ENCODE measurements at regions not wholly inside any gene's neighbourhood (a gene's known extent, or its start where the extent isn't known, plus 50 kb on each side); places are given as distances from the start of the nearest gene placed in this dataset.

- FAIRE-seq (no peak), DNase-seq (ENCODE audit: extremely low spot score, insufficient read length, low read depth) (no peak)
Observed at GRCh38 chr2:219976871-219977270, 349.4 kb downstream of the SLC4A3 start.

GRCh38 chr2:219980638-219981037, 353.2 kb downstream of the SLC4A3 start:
- FAIRE-seq (no peak), DNase-seq (ENCODE audit: extremely low spot score, insufficient read length, low read depth) (no peak)

GRCh38 chr2:219983836-219984235, 356.4 kb downstream of the SLC4A3 start:
- no peak for FAIRE-seq
- DNase-seq (ENCODE audit: extremely low spot score, insufficient read length, low read depth) = no peak

- DNase-seq (ENCODE audit: extremely low spot score, insufficient read length, low read depth) (no peak), FAIRE-seq (no peak)
Observed at GRCh38 chr2:219985017-219985416, 357.6 kb downstream of the SLC4A3 start.

GRCh38 chr2:219987830-219988229, 360.4 kb downstream of the SLC4A3 start:
- FAIRE-seq = no peak
- no peak for DNase-seq (ENCODE audit: extremely low spot score, insufficient read length, low read depth)

- DNase-seq (ENCODE audit: extremely low spot score, insufficient read length, low read depth) = no peak
- FAIRE-seq = no peak
Observed at GRCh38 chr2:219989744-219990143, 362.3 kb downstream of the SLC4A3 start.

- FAIRE-seq = no peak
Observed at GRCh38 chr2:219991116-219991515, 363.7 kb downstream of the SLC4A3 start.

GRCh38 chr2:219995399-219995798, 368.0 kb downstream of the SLC4A3 start:
- FAIRE-seq (no peak), DNase-seq (ENCODE audit: extremely low spot score, insufficient read length, low read depth) (no peak)

More at GRCh38 chr2:219991116-219991515, 363.7 kb downstream of the SLC4A3 start:
- no peak for DNase-seq (ENCODE audit: extremely low spot score, insufficient read length, low read depth)

GRCh38 chr2:219995991-219996765, 368.7 kb downstream of the SLC4A3 start:
- no peak for FAIRE-seq

GRCh38 chr2:219997341-219997851, 370.0 kb downstream of the SLC4A3 start:
- no peak for FAIRE-seq
- DNase-seq (ENCODE audit: extremely low spot score, insufficient read length, low read depth) = no peak

More at GRCh38 chr2:219995991-219996765, 368.7 kb downstream of the SLC4A3 start:
- no peak for DNase-seq (ENCODE audit: extremely low spot score, insufficient read length, low read depth)

- FAIRE-seq = no peak
Observed at GRCh38 chr2:219998107-219998506, 370.7 kb downstream of the SLC4A3 start.

GRCh38 chr2:219998714-219999227, 371.3 kb downstream of the SLC4A3 start:
- DNase-seq (ENCODE audit: extremely low spot score, insufficient read length, low read depth) = no peak
- FAIRE-seq = no peak

More at GRCh38 chr2:219998107-219998506, 370.7 kb downstream of the SLC4A3 start:
- no peak for DNase-seq (ENCODE audit: extremely low spot score, insufficient read length, low read depth)

GRCh38 chr2:220000080-220000479, 372.6 kb downstream of the SLC4A3 start:
- DNase-seq (ENCODE audit: extremely low spot score, insufficient read length, low read depth) (no peak), FAIRE-seq (no peak)

- no peak for FAIRE-seq
- DNase-seq (ENCODE audit: extremely low spot score, insufficient read length, low read depth) = no peak
Observed at GRCh38 chr2:220000586-220000985, 373.2 kb downstream of the SLC4A3 start.

- FAIRE-seq (no peak), DNase-seq (ENCODE audit: extremely low spot score, insufficient read length, low read depth) (no peak)
Observed at GRCh38 chr2:220001751-220002150, 374.3 kb downstream of the SLC4A3 start.

- DNase-seq (ENCODE audit: extremely low spot score, insufficient read length, low read depth) = no peak
- FAIRE-seq = no peak
Observed at GRCh38 chr2:220002251-220002650, 374.8 kb downstream of the SLC4A3 start.

- DNase-seq (ENCODE audit: extremely low spot score, insufficient read length, low read depth) = no peak
Observed at GRCh38 chr2:220002699-220003098, 375.3 kb downstream of the SLC4A3 start.

GRCh38 chr2:220005362-220005761, 377.9 kb downstream of the SLC4A3 start:
- no peak for FAIRE-seq

More at GRCh38 chr2:220002699-220003098, 375.3 kb downstream of the SLC4A3 start:
- no peak for FAIRE-seq

GRCh38 chr2:220006152-220006621, 378.8 kb downstream of the SLC4A3 start:
- FAIRE-seq = no peak
- no peak for DNase-seq (ENCODE audit: extremely low spot score, insufficient read length, low read depth)

More at GRCh38 chr2:220005362-220005761, 377.9 kb downstream of the SLC4A3 start:
- no peak for DNase-seq (ENCODE audit: extremely low spot score, insufficient read length, low read depth)

- DNase-seq (ENCODE audit: extremely low spot score, insufficient read length, low read depth) = no peak
- FAIRE-seq = no peak
Observed at GRCh38 chr2:220011859-220012258, 384.4 kb downstream of the SLC4A3 start.

GRCh38 chr2:220014961-220015360, 387.5 kb downstream of the SLC4A3 start:
- DNase-seq (ENCODE audit: extremely low spot score, insufficient read length, low read depth) = no peak
- no peak for FAIRE-seq
